DND-41 (cell line): ENCODE measurements at regions not wholly inside any gene's neighbourhood (a gene's known extent, or its start where the extent isn't known, plus 50 kb on each side); places are given as distances from the start of the nearest gene placed in this dataset.

Source experiments
- EZH2 ChIP-seq: IDR thresholded peaks from 3 replicates; pipeline ENCODE4 v1.6.1; 2012; ENCODE audit warnings: borderline replicate concordance, low read depth, mild to moderate bottlenecking, moderate library complexity, low read length, inconsistent platforms; ENCODE audit not compliant: severe bottlenecking
- TF ChIP-seq, protein P1 (sequence below): IDR thresholded peaks from 2 replicates; pipeline ENCODE4 v1.5.1; 2012; ENCODE audit warnings: borderline replicate concordance, low read length, moderate library complexity, mild to moderate bottlenecking; ENCODE audit not compliant: poor library complexity, severe bottlenecking; ENCODE audit errors: extremely low read depth

DNA sequence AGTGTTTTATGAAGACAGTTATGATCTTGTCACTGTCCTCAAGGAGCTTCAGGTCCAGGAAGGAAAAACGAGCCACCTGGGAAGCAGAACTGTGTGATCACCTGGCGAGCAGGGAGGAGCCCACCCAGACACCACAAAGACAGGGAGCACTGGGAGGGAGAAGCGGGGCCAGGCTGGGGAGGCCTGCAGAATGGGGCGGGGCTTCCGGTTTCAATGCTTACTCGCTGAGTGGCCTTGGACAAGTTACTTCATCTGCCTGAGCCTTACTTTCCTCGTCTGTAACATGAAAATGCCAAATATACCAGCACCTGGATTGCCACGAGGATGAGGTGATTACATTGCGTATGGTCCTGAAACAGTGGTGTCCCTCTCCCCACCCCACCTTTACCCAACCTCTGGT is 227.5 kb downstream of the ANKRD30B start:
- TF ChIP-seq, protein P1, sequence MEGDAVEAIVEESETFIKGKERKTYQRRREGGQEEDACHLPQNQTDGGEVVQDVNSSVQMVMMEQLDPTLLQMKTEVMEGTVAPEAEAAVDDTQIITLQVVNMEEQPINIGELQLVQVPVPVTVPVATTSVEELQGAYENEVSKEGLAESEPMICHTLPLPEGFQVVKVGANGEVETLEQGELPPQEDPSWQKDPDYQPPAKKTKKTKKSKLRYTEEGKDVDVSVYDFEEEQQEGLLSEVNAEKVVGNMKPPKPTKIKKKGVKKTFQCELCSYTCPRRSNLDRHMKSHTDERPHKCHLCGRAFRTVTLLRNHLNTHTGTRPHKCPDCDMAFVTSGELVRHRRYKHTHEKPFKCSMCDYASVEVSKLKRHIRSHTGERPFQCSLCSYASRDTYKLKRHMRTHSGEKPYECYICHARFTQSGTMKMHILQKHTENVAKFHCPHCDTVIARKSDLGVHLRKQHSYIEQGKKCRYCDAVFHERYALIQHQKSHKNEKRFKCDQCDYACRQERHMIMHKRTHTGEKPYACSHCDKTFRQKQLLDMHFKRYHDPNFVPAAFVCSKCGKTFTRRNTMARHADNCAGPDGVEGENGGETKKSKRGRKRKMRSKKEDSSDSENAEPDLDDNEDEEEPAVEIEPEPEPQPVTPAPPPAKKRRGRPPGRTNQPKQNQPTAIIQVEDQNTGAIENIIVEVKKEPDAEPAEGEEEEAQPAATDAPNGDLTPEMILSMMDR: no peak
- no peak for TF ChIP-seq EZH2
